ENCODE measurements at regions not wholly inside any gene's neighbourhood (a gene's known extent, or its start where the extent isn't known, plus 50 kb on each side); places are given as distances from the start of the nearest gene placed in this dataset.

GRCh38 chr10:107544706-107545520 lies 380.4 kb upstream of the SORCS1 start:
- H3K36me3 ChIP-seq (ENCODE audit: control insufficient read depth, insufficient read depth, low read length), result no peaks in the 10 kb centered on the region
- TF ChIP-seq CTCF (IDR thresholded peaks at IDR 0.05; ENCODE audit: insufficient read depth, low read length, poor library complexity, severe bottlenecking), result no peak

GRCh38 chr10:107542607-107543006 lies 378.1 kb upstream of the SORCS1 start:
- Histone ChIP-seq H3K27me3 (replicated peaks; ENCODE audit: control insufficient read depth, insufficient read depth, low read length) (no peaks in the 10 kb centered on the region), H3K4me3 (replicated peaks; ENCODE audit: low read depth, low read length) (no peak overlapping the region), H3K36me3 (ENCODE audit: control insufficient read depth, insufficient read depth, low read length) (no peaks in the 10 kb centered on the region)
- no peak for TF ChIP-seq CTCF (IDR thresholded peaks at IDR 0.05; ENCODE audit: insufficient read depth, low read length, poor library complexity, severe bottlenecking)
- no peak for DNase-seq (ENCODE audit: extremely low read depth, insufficient read length)

More at GRCh38 chr10:107544706-107545520, 380.4 kb upstream of the SORCS1 start:
- Histone ChIP-seq H3K4me3 (replicated peaks; ENCODE audit: low read depth, low read length) (no peak overlapping the region), H3K27me3 (replicated peaks; ENCODE audit: control insufficient read depth, insufficient read depth, low read length) (no peaks in the 10 kb centered on the region)
- DNase-seq (ENCODE audit: extremely low read depth, insufficient read length), result no peak

DNA sequence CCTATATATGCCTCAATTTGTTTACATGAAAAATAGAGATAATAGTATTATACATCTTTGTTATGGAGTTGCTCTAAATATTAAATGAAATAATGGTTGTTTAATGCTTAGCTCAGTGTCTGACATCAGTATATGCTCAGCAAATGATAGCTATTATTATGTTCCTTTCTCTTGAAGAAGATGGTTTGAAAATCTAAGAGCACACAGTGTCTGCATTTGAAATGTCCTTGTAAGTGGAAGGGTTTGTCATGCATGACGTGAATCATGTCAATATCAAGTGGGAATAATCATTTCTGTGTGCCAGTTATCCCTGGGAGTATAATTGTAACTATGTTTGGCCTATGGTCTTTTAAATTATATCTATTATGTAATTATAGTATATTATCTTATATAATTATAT lies 377.5 kb upstream of the SORCS1 start:
- H3K36me3 ChIP-seq (ENCODE audit: control insufficient read depth, insufficient read depth, low read length), result no peaks in the 10 kb centered on the region
- TF ChIP-seq CTCF (IDR thresholded peaks at IDR 0.05; ENCODE audit: insufficient read depth, low read length, poor library complexity, severe bottlenecking), result no peak
- no peaks in the 10 kb centered on the region for H3K27me3 ChIP-seq (replicated peaks; ENCODE audit: control insufficient read depth, insufficient read depth, low read length)
- DNase-seq (ENCODE audit: extremely low read depth, insufficient read length), result no peak
- no peak overlapping the region for H3K4me3 ChIP-seq (replicated peaks; ENCODE audit: low read depth, low read length)

DNA sequence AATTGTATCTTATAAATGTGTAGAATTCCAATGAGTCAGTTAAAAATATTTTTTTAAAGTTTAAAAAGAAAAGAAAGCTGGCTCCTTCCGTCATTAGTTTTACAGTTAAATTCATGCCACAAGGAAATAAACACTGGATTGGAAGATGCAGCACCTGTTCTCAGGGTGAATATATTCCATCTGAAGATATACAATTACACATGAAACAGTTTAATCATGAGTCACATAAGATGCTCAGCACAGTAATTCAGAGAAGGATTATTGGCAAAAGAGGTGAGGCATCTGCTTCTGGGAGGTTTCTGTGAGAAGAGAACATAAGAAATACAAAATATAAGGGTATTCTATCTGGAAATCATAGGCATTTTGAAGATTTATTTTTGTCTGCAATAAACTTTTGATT lies 376.5 kb upstream of the SORCS1 start:
- H3K36me3 ChIP-seq (ENCODE audit: control insufficient read depth, insufficient read depth, low read length), result no peaks in the 10 kb centered on the region
- H3K27me3 ChIP-seq (replicated peaks; ENCODE audit: control insufficient read depth, insufficient read depth, low read length), result no peaks in the 10 kb centered on the region
- no peak for DNase-seq (ENCODE audit: extremely low read depth, insufficient read length)
- no peak for TF ChIP-seq CTCF (IDR thresholded peaks at IDR 0.05; ENCODE audit: insufficient read depth, low read length, poor library complexity, severe bottlenecking)
- no peak overlapping the region for H3K4me3 ChIP-seq (replicated peaks; ENCODE audit: low read depth, low read length)

- DNase-seq (ENCODE audit: extremely low read depth, insufficient read length), result no peak
- no peaks in the 10 kb centered on the region for H3K27me3 ChIP-seq (replicated peaks; ENCODE audit: control insufficient read depth, insufficient read depth, low read length)
Observed at GRCh38 chr10:107529350-107529749, 364.8 kb upstream of the SORCS1 start.

More at GRCh38 chr10:107529350-107529749, 364.8 kb upstream of the SORCS1 start:
- no peaks in the 10 kb centered on the region for H3K36me3 ChIP-seq (ENCODE audit: control insufficient read depth, insufficient read depth, low read length)
- TF ChIP-seq CTCF (IDR thresholded peaks at IDR 0.05; ENCODE audit: insufficient read depth, low read length, poor library complexity, severe bottlenecking), result no peak
- no peak overlapping the region for H3K4me3 ChIP-seq (replicated peaks; ENCODE audit: low read depth, low read length)

Data from GM06990 (cell line).